ENCODE measurements at regions not wholly inside any gene's neighbourhood (a gene's known extent, or its start where the extent isn't known, plus 50 kb on each side); places are given as distances from the start of the nearest gene placed in this dataset.

GRCh38 chr2:9779596-9780264, 63.5 kb upstream of the TAF1B start:
- Histone ChIP-seq H3K9me3 (ENCODE audit: low read depth) (no peaks in the 10 kb centered on the region), H3K4me3 (no peak overlapping the region), H3K36me3 (no peaks in the 10 kb centered on the region), H3K4me1 (ENCODE audit: low read depth) (peaks cover 3% of the 10 kb centered on the region), H3K27ac (no peak overlapping the region), H3K27me3 (no peaks in the 10 kb centered on the region)
- no peak for DNase-seq (ENCODE audit: low read depth in 1 of 2, low spot score in 1 of 2)
- TF ChIP-seq CTCF (IDR thresholded peaks at IDR 0.05; ENCODE audit: low read depth, low read length), result no peak

GRCh38 chr2:9780368-9781130, 62.7 kb upstream of the TAF1B start:
- no peak overlapping the region for H3K27ac ChIP-seq
- peaks cover 3% of the 10 kb centered on the region for H3K4me1 ChIP-seq (ENCODE audit: low read depth)
- no peaks in the 10 kb centered on the region for H3K27me3 ChIP-seq
- no peak for TF ChIP-seq CTCF (IDR thresholded peaks at IDR 0.05; ENCODE audit: low read depth, low read length)
- DNase-seq (ENCODE audit: low read depth in 1 of 2, low spot score in 1 of 2), result peak in 1 of 2 donors; percentile 34
- no peaks in the 10 kb centered on the region for H3K9me3 ChIP-seq (ENCODE audit: low read depth)
- H3K36me3 ChIP-seq, result no peaks in the 10 kb centered on the region
- H3K4me3 ChIP-seq, result no peak overlapping the region

GRCh38 chr2:9781252-9781651, 62.0 kb upstream of the TAF1B start:
- H3K9me3 ChIP-seq (ENCODE audit: low read depth), result no peaks in the 10 kb centered on the region
- no peak overlapping the region for H3K27ac ChIP-seq
- TF ChIP-seq CTCF (IDR thresholded peaks at IDR 0.05; ENCODE audit: low read depth, low read length), result no peak
- H3K4me1 ChIP-seq (ENCODE audit: low read depth), result peaks cover 3% of the 10 kb centered on the region
- no peaks in the 10 kb centered on the region for H3K36me3 ChIP-seq
- DNase-seq (ENCODE audit: low read depth in 1 of 2, low spot score in 1 of 2), result peak in 1 of 2 donors; percentile 51
- no peaks in the 10 kb centered on the region for H3K27me3 ChIP-seq
- no peak overlapping the region for H3K4me3 ChIP-seq

- no peak for TF ChIP-seq CTCF (IDR thresholded peaks at IDR 0.05; ENCODE audit: low read depth, low read length)
- Histone ChIP-seq H3K27me3 (no peaks in the 10 kb centered on the region), H3K4me3 (no peak overlapping the region), H3K27ac (no peak overlapping the region), H3K4me1 (ENCODE audit: low read depth) (peaks cover 3% of the 10 kb centered on the region), H3K36me3 (no peaks in the 10 kb centered on the region), H3K9me3 (ENCODE audit: low read depth) (no peaks in the 10 kb centered on the region)
- DNase-seq (ENCODE audit: low read depth in 1 of 2, low spot score in 1 of 2), result no peak
These were observed 61.0 kb upstream of the TAF1B start for GRCh38 chr2:9782197-9782719.

GRCh38 chr2:9789371-9789770, 53.9 kb upstream of the TAF1B start:
- peaks cover 12% of the 10 kb centered on the region for H3K4me1 ChIP-seq (ENCODE audit: low read depth)
- H3K36me3 ChIP-seq, result no peaks in the 10 kb centered on the region
- no peaks in the 10 kb centered on the region for H3K27me3 ChIP-seq
- no peaks in the 10 kb centered on the region for H3K9me3 ChIP-seq (ENCODE audit: low read depth)
- H3K27ac ChIP-seq, result no peak overlapping the region
- no peak for DNase-seq (ENCODE audit: low read depth in 1 of 2, low spot score in 1 of 2)
- H3K4me3 ChIP-seq, result no peak overlapping the region
- TF ChIP-seq CTCF (IDR thresholded peaks at IDR 0.05; ENCODE audit: low read depth, low read length), result no peak

Measured in cardiac muscle cell (in vitro differentiated cells and primary cell).